ENCODE measurements at regions not wholly inside any gene's neighbourhood (a gene's known extent, or its start where the extent isn't known, plus 50 kb on each side); places are given as distances from the start of the nearest gene placed in this dataset.

GRCh38 chr3:56916716-56917360 lies 115.1 kb upstream of the ARHGEF3 start:
- Histone ChIP-seq H3K9ac (ENCODE audit: low read depth, low read length, poor library complexity, severe bottlenecking) (peak overlapping the region; percentile 76), H2AFZ (ENCODE audit: low read length) (peak overlapping the region; percentile 83), H4K20me1 (ENCODE audit: insufficient read depth, low read length, poor library complexity, severe bottlenecking) (no peaks in the 10 kb centered on the region), H3K4me3 (ENCODE audit: low read length, poor library complexity, severe bottlenecking) (peak overlapping the region; percentile 81), H3K9me3 (ENCODE audit: insufficient read depth, low read depth, low read length) (no peaks in the 10 kb centered on the region), H3K4me1 (ENCODE audit: insufficient read depth, low read length, poor library complexity, severe bottlenecking) (peaks cover 39% of the 10 kb centered on the region), H3K9me2 (replicated peaks; ENCODE audit: low read depth, low read length) (no peaks in the 10 kb centered on the region), H3K79me2 (ENCODE audit: insufficient read depth, low read length) (peaks cover 42% of the 10 kb centered on the region), H3F3A (ENCODE audit: low read depth) (no peaks in the 10 kb centered on the region), H3K27me3 (ENCODE audit: insufficient read depth, low read length, poor library complexity, severe bottlenecking) (no peaks in the 10 kb centered on the region), H3K4me2 (ENCODE audit: low read depth, low read length, poor library complexity, severe bottlenecking) (peak overlapping the region; percentile 95), H3K36me3 (ENCODE audit: insufficient read depth, low read length) (no peaks in the 10 kb centered on the region)
- TF ChIP-seq EZH2phosphoT487 (IDR thresholded peaks at IDR 0.05; ENCODE audit: borderline replicate concordance), result no peak
- no peak for TF ChIP-seq CTCF (conservative IDR thresholded peaks at IDR 0.05; ENCODE audit: low read length)

DNA sequence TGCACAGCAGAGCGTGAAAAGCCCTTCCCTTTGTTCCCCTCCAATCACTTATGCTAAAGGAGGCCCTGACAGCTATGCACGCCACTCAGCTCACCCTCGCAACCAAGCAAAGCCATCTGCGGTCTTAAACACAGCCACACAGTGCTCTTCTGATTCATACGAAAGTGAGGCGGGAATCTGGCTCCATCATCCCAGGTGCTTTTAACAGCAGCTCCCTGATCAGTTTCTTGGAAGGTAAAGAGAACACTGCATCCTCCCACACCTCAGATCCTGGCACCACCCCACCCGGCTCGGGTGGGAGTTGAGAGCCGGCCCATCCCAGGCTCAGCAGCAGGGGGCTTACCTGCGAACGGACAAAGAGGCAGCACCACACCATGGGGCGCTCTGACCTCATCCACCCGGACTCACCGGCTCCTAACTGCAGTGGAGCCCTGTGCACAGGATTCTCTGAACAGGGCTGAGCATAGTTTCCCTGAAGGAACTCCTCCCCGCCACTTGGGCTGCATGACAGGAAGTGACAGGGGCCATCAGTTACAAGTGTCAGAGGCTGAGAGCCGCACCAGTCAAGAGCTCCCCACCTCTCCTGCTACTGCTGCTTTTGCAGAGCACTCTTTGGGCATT lies 114.3 kb upstream of the ARHGEF3 start:
- Histone ChIP-seq H3K9ac (ENCODE audit: low read depth, low read length, poor library complexity, severe bottlenecking) (peak overlapping the region; percentile 76), H3K9me3 (ENCODE audit: insufficient read depth, low read depth, low read length) (no peaks in the 10 kb centered on the region), H3K27me3 (ENCODE audit: insufficient read depth, low read length, poor library complexity, severe bottlenecking) (no peaks in the 10 kb centered on the region), H3K36me3 (ENCODE audit: insufficient read depth, low read length) (no peaks in the 10 kb centered on the region), H2AFZ (ENCODE audit: low read length) (peak overlapping the region; percentile 83), H3K4me2 (ENCODE audit: low read depth, low read length, poor library complexity, severe bottlenecking) (peak overlapping the region; percentile 95), H3K9me2 (replicated peaks; ENCODE audit: low read depth, low read length) (no peaks in the 10 kb centered on the region), H3K4me1 (ENCODE audit: insufficient read depth, low read length, poor library complexity, severe bottlenecking) (peaks cover 39% of the 10 kb centered on the region), H3F3A (ENCODE audit: low read depth) (no peaks in the 10 kb centered on the region), H3K4me3 (ENCODE audit: low read length, poor library complexity, severe bottlenecking) (peak overlapping the region; percentile 81), H4K20me1 (ENCODE audit: insufficient read depth, low read length, poor library complexity, severe bottlenecking) (no peaks in the 10 kb centered on the region), H3K79me2 (ENCODE audit: insufficient read depth, low read length) (peaks cover 48% of the 10 kb centered on the region)
- TF ChIP-seq EZH2phosphoT487 (IDR thresholded peaks at IDR 0.05; ENCODE audit: borderline replicate concordance) (no peak), CTCF (conservative IDR thresholded peaks at IDR 0.05; ENCODE audit: low read length) (0 out of 2 replicates have a peak, but pooled peaks have one; percentile 21)

GRCh38 chr3:56914646-56915045 lies 112.9 kb upstream of the ARHGEF3 start:
- Histone ChIP-seq H3K9me2 (replicated peaks; ENCODE audit: low read depth, low read length) (no peaks in the 10 kb centered on the region), H2AFZ (ENCODE audit: low read length) (no peak overlapping the region), H4K20me1 (ENCODE audit: insufficient read depth, low read length, poor library complexity, severe bottlenecking) (no peaks in the 10 kb centered on the region), H3K9ac (ENCODE audit: low read depth, low read length, poor library complexity, severe bottlenecking) (peak overlapping the region; percentile 76), H3K36me3 (ENCODE audit: insufficient read depth, low read length) (no peaks in the 10 kb centered on the region), H3K27me3 (ENCODE audit: insufficient read depth, low read length, poor library complexity, severe bottlenecking) (no peaks in the 10 kb centered on the region), H3K9me3 (ENCODE audit: insufficient read depth, low read depth, low read length) (no peaks in the 10 kb centered on the region), H3K4me3 (ENCODE audit: low read length, poor library complexity, severe bottlenecking) (peak overlapping the region; percentile 81), H3K4me2 (ENCODE audit: low read depth, low read length, poor library complexity, severe bottlenecking) (peak overlapping the region; percentile 95), H3K79me2 (ENCODE audit: insufficient read depth, low read length) (peaks cover 62% of the 10 kb centered on the region), H3F3A (ENCODE audit: low read depth) (no peaks in the 10 kb centered on the region), H3K4me1 (ENCODE audit: insufficient read depth, low read length, poor library complexity, severe bottlenecking) (peaks cover 41% of the 10 kb centered on the region)
- TF ChIP-seq EZH2phosphoT487 (IDR thresholded peaks at IDR 0.05; ENCODE audit: borderline replicate concordance), result no peak
